ENCODE measurements at regions not wholly inside any gene's neighbourhood (a gene's known extent, or its start where the extent isn't known, plus 50 kb on each side); places are given as distances from the start of the nearest gene placed in this dataset.

DNA sequence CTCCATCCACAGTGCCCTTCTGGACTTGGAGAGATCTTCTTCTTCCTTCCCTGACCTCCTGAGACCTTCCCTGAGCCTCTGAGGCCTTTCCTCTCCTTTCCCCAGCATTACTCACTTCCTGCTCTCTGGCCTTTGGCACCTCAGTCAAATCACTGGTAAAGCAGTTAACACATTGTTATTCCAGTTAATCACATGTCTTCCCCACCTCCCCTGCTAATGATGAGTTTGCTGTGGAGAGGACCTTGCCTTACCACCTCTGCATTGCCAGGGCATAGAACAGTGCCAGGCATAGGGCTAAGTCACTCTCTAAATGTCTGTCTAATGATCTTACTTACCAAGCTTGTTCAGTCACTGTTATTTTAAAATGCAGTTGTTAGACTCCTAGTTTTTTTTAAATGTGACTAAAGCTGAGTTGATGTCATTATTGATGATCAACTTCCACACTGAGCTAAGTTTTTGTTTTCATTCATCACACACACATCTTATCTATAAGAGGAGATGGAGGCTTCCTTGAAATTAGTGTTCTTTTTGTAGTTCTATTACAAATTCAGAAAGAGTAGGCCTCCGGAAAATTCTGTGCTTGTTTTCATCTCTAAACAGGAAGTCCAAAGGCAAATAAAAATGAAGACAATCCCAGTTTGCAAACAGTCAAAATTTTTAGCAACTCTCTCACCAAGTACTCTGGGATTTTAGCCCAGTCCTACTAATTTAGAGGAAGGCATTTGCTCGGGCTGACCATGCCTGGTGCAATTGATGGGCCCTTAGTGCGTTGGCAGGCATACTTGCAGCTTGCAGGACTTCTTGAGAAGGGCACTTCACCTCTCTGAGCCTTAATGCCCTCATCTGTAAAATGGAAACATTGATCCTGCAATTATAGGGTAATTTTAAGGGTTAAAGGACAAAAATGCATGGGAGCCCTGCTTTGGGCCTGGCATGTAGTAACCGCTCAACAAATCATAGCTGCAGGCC, 113.7 kb upstream of the SPRED2 start:
- TF ChIP-seq, protein P1, sequence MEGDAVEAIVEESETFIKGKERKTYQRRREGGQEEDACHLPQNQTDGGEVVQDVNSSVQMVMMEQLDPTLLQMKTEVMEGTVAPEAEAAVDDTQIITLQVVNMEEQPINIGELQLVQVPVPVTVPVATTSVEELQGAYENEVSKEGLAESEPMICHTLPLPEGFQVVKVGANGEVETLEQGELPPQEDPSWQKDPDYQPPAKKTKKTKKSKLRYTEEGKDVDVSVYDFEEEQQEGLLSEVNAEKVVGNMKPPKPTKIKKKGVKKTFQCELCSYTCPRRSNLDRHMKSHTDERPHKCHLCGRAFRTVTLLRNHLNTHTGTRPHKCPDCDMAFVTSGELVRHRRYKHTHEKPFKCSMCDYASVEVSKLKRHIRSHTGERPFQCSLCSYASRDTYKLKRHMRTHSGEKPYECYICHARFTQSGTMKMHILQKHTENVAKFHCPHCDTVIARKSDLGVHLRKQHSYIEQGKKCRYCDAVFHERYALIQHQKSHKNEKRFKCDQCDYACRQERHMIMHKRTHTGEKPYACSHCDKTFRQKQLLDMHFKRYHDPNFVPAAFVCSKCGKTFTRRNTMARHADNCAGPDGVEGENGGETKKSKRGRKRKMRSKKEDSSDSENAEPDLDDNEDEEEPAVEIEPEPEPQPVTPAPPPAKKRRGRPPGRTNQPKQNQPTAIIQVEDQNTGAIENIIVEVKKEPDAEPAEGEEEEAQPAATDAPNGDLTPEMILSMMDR (IDR thresholded peaks at IDR 0.05), result no peak
- no peak for TF ChIP-seq POLR2A (IDR thresholded peaks at IDR 0.05)
- 82 to 83% methylated on average over 4 of the region's 4 CpGs for WGBS, 2 donors
- H3K27ac ChIP-seq, result no peak overlapping the region
- H3K4me1 ChIP-seq, result no peaks in the 10 kb centered on the region
- intact Hi-C loops (cut with DNase I), result loop anchor here (10.0 kb wide), 1 partner anchor 91 kb away; no protein-coding TSS in a partner anchor
- no peaks in the 10 kb centered on the region for H3K9me3 ChIP-seq
- no peak for ATAC-seq
- H3K4me3 ChIP-seq, result no peak overlapping the region
- no peaks in the 10 kb centered on the region for H3K36me3 ChIP-seq (replicated peaks in 1 of 2; ENCODE audit: insufficient read depth in 1 of 2, low read depth in 2 of 2)
- no peaks in the 10 kb centered on the region for H3K27me3 ChIP-seq
- no peak for DNase-seq

- Histone ChIP-seq H3K9me3 (no peaks in the 10 kb centered on the region), H3K4me3 (no peak overlapping the region), H3K4me1 (no peaks in the 10 kb centered on the region), H3K27ac (no peak overlapping the region), H3K27me3 (no peaks in the 10 kb centered on the region), H3K36me3 (replicated peaks in 1 of 2; ENCODE audit: insufficient read depth in 1 of 2, low read depth in 2 of 2) (no peaks in the 10 kb centered on the region)
- ATAC-seq (no peak), DNase-seq (no peak)
- TF ChIP-seq POLR2A (IDR thresholded peaks at IDR 0.05), result no peak
- TF ChIP-seq, protein P1 (IDR thresholded peaks at IDR 0.05), result no peak
- intact Hi-C loops (cut with DNase I), result loop anchor here (10.0 kb wide), 1 partner anchor 87 kb away; no protein-coding TSS in a partner anchor
- WGBS, 2 donors, result 94 to 97% methylated on average over 6 of the region's 6 CpGs
Observed at GRCh38 chr2:65541773-65542172, 109.4 kb upstream of the SPRED2 start.

DNA sequence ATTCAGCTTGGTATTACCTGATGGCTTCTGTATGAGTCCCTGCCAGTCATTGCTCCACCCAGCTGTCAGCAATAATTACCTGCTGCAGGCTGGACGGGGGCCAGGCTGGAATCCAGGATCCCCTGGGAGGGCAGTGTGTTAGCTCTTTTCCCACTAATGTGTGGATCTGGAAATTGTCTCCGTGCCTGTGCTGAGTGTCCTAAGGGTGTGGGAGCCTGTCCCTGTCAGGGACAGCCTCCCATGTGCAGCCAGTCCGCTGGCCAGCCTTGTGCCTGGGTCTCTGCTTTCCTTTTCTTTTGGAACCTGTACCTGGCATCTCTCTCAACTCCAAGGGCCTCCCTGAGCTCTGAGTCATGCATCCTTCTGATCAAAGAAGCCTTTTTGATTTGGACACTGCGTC, 107.2 kb upstream of the SPRED2 start:
- intact Hi-C loops (cut with DNase I), result loop anchor here (10.0 kb wide), 1 partner anchor 85 kb away; no protein-coding TSS in a partner anchor
- DNase-seq (no peak), ATAC-seq (no peak)
- H3K4me1 ChIP-seq, result no peaks in the 10 kb centered on the region
- H3K27me3 ChIP-seq, result no peaks in the 10 kb centered on the region
- H3K36me3 ChIP-seq (replicated peaks in 1 of 2; ENCODE audit: insufficient read depth in 1 of 2, low read depth in 2 of 2), result no peaks in the 10 kb centered on the region
- no peak overlapping the region for H3K4me3 ChIP-seq
- TF ChIP-seq, protein P1 (IDR thresholded peaks at IDR 0.05), result no peak
- no peak for TF ChIP-seq POLR2A (IDR thresholded peaks at IDR 0.05)
- 49 to 56% methylated on average over 4 of the region's 4 CpGs for WGBS, 2 donors
- no peak overlapping the region for H3K27ac ChIP-seq
- no peaks in the 10 kb centered on the region for H3K9me3 ChIP-seq

DNA sequence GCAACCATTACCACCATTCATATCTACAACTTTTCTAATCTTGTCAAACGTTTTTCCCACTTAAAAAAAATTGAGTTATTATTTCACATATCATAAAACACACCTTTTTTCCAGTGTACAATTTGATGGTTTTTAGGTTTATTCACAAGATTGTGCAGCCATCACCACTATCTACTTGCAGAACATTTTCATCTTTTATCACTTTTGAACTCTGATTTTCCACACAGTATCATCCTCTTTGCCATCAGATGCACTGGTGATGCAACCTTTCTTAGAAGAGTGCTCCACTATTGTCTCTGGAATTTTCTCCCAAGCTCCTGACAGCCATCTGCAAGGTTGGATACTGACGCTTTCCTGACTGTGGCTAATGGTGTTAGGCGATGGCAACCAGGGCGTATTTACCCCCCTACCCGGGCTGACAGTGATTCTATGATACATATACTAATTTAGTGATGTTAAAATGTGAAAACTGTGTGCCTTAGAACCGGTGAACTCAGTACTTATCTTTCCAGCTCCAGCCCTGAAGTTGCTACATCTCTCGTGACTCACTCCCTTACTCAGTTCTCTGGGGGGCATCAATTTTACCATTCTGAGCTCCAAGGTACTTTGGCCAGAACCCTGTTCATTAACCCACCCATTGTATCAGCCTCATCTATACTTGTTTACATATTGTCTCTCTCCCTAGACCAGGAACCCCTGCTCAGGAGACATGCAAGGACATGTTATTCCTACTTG, 105.4 kb upstream of the SPRED2 start:
- DNase-seq (no peak), ATAC-seq (no peak)
- WGBS, 2 donors, result 77% methylated on average over 7 of the region's 7 CpGs
- Histone ChIP-seq H3K4me3 (no peak overlapping the region), H3K27me3 (no peaks in the 10 kb centered on the region), H3K27ac (no peak overlapping the region), H3K36me3 (replicated peaks in 1 of 2; ENCODE audit: insufficient read depth in 1 of 2, low read depth in 2 of 2) (no peaks in the 10 kb centered on the region), H3K4me1 (no peaks in the 10 kb centered on the region), H3K9me3 (no peaks in the 10 kb centered on the region)
- intact Hi-C loops (cut with DNase I), result no loop called here
- TF ChIP-seq, protein P1 (IDR thresholded peaks at IDR 0.05), result no peak
- TF ChIP-seq POLR2A (IDR thresholded peaks at IDR 0.05), result no peak
